GM21381 (cell line): ENCODE measurements at regions not wholly inside any gene's neighbourhood (a gene's known extent, or its start where the extent isn't known, plus 50 kb on each side); places are given as distances from the start of the nearest gene placed in this dataset.

ENCODE experiments used
- ATAC-seq: cut with Tn5 transposase; IDR thresholded peaks from one replicate; pipeline ENCODE4 v1.9.1; 2021; ENCODE audit warnings: mild to moderate bottlenecking, moderate library complexity; ENCODE audit not compliant: unreplicated experiment

DNA sequence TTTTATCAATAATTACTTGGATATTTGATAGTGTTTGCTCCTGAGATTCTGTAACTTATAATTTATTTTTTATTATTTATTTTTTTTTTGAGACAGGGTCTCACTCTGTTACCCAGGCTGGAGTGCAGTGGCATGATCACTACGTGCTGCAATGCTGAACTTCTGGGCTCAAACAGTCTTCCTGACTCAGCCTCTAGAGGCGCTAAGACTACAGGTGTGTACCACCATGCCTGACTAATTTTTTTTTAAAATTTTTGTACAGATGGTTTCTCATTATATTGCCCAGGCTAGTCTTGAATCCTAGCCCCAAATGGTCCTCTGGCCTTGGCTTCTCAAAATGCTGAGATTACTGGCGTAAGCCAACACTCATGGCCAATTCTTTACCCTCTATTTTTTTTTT lies 845.5 kb upstream of the ADGRL4 start:
- ATAC-seq = no peak

DNA sequence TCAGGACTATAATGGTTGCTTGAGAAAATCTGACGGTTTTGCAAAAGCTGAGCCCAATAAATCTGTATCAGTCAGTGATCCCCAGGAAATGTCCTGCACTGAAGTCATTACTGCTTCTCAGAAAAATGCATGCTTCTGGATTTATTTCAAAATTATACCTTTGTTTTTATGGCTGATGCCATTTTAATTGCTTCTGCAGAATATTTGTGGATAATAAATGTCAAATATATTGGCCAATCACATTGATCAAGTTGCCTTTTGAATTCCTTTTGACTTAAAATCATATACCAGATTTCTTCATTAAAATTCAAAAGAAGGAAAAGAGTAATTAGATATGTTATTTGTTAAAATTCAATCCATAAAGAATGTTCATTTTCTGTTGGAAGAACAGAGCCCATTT lies 842.9 kb upstream of the ADGRL4 start:
- no peak for ATAC-seq

DNA sequence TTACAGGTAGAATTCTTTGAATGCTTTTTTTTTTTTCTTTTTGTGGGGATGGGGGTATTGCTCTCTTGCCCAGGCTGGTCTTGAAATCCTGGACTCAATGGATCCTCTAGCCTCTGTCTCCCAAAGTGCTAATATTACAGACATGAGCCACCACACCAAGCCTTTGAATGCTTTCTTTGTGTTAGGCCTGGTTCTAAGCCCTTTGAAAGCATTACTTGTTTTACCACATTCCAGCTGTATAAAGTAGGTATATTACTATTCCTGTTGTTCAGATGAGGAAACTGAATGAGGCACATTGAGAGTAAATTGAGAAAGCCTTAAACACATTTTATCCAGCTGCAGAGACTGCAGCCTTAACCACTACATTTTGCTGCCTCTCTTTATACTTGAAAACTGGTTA lies 841.8 kb upstream of the ADGRL4 start:
- ATAC-seq = no peak

DNA sequence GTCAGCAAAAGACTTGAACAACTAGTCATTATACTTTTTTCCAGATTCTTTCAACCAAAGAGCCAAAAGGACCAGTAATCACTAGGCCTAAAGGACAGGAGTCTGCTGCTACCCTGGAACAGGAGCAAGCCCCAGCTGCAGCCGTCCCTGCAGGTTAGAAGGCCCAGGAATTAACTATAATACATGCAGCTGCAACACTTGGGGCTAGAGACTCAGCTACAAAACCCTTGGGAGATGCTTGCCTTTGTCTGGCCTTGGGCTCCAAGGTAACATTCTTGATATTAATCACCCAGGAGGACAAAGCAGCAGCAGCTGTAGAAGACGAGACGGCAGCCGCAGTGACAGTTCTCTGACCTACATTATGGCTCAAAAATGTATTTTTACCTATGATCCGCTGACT lies 841.2 kb upstream of the ADGRL4 start:
- ATAC-seq = no peak

DNA sequence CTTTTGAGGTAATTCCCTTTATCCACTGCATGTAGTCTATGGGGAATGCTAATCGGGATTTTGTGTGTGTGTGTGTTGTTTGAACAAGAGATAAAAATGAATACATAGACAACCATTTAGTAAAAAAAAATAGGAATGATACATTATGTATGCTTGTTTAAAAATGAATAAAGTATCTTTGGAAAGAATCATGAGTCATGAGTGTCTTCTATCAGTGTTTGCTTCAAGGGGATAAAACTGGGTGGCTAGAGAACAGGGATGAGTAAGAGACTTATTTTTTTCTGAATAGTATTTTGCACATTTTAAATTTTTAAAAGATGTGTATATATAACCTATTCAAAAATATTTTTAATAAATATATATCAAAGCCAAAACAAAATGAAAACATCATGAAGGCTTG lies 839.4 kb upstream of the ADGRL4 start:
- ATAC-seq = no peak

DNA sequence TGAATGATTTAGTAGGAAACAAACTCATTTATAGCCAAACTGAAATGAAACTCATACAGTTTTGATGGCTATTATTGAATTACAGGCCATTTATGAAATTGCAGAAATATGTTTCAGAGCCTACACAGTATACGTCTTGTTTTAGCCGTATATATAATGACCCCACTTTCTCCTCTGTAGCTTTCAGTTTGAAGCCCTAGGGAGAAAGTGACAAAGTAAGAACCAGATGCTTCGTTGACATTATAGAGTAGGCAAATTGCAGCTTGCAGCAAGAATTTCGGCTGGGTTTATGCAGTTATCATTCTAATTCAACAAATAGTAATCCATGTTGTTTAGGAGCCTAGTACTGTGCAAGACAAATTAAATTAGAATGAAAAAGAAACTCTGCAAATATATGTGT lies 836.3 kb upstream of the ADGRL4 start:
- no peak for ATAC-seq

DNA sequence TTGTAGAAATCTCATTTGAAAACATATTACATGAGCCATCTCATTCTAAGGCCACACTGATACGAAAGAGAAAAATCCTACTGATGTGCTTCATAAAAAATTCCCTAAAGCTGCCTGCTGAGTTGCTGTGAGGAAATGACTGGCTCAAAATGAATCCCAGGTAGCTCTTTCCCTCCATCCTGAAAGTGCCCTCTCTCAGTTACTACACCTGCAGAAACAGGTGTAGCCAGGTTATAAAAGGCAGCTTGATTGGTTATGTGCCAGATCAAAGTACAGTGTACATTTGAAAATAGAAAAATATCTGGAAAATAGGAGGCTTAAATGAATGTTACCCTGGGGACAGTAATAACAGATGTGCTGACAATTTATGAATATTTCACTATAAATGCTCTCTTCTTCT lies 833.4 kb upstream of the ADGRL4 start:
- ATAC-seq = no peak

DNA sequence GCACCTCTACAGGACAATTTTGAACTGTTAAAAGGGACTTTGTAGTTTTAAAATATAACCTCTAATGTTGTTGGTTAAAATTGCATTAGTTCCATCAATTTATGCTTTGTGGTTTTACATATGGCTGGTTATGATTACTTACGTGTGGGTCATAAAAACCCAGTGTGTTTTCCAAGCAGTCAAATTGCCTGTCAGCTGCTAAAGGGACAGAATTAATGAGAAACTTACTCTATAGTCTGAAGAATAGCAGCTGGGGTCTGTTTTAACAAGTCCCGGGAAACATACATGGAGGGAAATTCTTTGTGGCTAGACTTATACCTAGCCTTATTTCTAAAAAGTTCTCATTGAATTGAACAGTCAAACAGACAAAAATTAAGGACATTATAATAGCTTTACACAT lies 820.9 kb upstream of the ADGRL4 start:
- no peak for ATAC-seq

DNA sequence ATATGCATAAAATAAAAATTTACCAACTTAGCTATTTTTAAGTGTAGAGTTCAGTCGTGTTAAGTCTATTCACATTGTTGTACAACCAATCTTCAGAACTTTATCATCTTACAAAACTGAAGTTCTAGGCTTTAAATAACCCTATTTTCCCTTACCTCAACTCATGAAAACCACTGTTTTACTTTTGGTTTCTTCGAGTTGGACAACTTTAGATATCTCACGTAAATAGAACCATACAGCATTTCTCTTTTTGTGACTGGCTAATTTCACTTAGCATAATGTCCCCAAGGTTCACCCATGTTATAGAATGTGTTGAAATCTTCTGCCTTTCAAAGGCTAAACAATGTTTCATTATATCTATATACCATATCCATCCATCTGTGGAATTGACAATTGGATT lies 819.0 kb upstream of the ADGRL4 start:
- no peak for ATAC-seq

DNA sequence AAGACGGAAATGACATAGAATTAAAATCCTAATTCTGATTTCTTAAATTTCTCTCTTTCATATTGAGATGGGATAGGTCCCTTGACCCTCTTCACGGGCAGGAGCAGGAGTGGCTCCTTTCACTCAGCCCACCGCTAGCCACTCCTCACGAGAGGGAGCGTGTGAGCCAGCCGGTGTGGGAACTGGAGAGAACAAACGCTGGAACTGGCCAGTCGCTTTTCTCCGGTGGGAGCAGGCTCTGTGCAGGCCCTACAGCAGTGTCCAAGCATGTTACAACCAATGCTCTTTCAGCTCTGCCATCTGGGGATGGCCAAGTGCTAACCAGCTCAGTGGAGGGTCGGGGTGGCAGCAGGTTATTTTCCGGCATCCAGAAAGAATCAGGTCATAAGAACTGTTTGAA lies 815.5 kb upstream of the ADGRL4 start:
- no peak for ATAC-seq

DNA sequence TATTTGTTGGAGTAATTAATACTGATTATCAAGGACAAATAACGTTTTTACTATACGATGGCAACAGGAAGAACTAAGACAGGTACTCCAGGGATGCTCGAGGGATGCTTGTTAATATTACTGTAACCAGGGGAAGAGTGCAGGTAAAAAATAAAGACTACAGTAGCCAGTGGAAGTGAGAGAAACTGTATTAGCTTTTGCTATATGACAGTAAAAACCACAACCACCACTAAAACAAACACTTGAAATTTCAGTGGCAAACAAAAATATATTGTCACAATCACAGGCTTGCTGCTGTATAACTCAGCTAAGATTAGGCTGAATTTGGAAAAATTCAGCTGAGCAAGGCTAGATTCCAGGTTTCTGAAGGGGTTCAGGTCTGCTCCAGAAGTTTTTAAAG lies 812.6 kb upstream of the ADGRL4 start:
- peak; percentile 46 for ATAC-seq

DNA sequence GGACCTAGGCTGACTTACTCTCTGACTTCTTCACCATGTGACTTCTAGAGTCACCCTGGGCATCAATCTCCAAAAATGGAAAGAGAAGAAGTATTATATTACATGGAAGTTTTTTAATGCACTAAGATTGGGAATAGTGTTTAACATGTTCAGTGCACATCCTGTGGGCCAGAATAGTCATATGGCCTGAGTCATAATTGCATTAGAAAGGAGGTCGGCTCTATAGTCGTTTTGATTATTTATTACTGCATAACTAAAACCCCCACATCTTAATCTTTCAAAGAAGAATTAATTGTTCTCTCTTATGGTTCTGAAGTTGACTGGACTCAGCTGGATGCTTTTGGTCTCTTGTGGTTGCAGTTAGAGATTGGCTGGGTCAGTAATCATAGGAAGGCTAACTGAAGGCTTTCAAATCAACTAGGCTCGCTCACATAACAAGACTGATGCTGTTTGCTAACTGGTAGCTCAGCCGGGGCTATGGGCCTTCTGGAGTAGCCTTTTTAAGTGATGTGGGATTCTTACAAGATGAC lies 810.6 kb upstream of the ADGRL4 start:
- no peak for ATAC-seq

DNA sequence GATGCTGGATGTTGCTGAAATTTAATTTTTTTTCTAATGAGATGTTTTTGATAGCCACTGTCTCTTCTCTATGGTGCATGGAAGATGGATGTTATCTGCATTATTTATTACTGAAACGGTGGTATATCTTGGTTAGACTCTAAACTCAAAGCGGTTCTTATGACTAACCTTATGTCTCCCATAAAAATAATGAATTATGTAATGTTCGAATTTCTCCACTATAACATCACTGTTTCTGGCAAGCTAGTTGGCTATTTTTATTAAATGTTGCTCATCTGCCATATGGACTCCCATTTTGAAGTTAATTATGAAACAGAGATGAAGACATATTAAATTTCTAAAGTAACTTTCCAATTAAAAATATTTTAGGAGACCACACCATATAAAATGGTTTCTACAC lies 808.6 kb upstream of the ADGRL4 start:
- no peak for ATAC-seq

DNA sequence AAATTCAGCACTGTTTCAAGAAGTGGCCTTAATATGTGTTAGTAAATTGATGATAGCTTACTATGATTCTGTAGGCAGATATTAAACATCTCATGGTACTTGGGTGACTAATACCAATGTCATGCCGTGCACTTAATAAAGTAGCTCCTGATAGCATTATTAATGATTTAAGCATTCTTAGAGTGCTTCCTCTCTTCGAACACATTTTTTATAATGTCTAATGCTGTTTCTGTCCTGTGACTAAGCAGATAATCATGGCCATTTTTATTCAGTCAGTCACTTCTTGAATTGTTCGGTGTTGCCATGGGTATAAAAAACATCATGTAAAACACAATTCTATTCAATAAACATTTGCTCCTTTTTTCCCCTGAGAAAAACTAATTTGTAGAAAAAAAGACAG lies 804.6 kb upstream of the ADGRL4 start:
- no peak for ATAC-seq

DNA sequence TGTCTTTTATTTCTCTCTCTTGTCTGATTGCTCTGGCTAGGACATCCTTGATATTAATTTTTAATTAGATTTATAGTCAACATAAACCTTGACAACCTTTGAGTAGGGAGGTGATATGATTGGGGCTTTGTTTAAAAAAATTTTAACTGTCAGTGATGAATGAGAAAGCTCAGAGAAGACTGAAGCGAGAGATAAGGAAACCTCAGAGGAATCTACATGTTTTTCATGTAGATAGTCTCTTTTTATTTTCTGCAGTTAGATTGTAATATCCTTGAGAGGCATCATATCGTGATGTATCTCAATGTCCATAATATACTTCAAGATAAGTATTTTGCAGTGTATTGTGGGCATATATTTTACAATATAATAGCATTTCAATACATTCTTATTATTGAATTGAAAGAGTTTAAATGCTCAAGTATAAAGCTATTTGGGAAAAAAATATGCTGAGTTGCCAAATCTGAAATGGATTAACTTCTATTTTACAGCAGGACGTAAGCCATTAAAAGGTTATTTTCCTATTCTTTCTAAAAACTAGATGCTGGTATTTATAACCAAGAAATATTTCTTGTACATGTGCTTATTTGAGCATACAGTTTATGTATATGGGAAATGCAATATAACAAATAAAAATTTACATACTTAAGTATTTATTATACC lies 802.4 kb upstream of the ADGRL4 start:
- no peak for ATAC-seq

DNA sequence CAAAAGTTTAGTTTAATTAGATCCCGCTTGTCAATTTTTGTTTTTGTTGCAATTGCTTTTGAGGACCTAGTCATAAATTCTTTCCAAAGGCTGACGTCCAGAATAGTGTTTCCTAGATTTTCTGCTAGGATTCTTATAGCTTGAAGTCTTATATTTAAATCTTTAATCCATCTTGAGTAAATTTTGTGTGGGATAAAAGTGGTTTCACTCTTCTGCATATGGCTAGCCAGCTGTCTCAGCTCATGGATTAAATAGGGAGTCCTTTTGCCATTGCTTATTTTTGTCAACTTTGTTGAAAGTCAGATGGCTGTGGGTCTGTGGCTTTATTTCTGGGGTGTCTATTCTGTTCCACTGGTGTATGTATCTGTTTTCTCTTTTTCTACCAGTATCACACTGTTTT lies 801.3 kb upstream of the ADGRL4 start:
- ATAC-seq = no peak

DNA sequence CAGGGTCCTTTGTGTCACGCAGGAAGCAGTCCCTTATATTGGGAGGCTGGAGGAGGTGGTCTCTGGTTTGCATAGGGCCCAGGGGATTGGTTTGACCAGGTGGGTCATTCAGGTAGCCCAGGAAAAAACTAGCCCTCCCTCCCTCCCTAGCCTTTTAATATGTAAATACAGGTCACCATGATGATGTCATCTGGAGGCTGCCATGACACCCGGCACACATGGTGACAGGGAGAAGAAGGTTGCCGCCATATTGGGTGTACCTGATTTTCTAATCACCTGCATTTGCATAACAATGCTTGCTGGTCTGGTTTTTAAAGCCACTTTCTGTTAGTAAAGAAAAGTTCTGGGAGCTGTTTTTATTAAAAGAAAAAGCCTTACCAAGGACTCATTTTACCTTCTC lies 791.0 kb upstream of the ADGRL4 start:
- no peak for ATAC-seq

DNA sequence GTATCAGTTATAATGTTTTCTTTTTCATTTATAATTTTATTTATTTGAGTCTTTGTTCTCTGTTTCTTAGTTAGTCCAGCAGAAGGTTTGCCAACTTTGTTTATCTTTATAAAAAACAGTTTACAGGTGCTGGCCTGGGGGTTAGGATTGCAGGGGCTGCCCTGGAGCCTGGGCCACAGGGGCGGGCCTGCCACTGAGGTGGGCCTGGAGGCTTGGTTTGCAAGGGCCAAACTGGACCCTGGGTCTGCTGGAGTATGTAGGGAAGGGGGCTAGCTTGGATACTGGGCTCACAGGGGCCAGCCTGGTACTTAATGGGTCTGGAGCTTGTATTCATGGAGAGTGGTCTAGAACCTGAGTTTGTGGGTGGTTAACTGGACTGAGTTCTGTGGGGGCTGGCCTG lies 789.9 kb upstream of the ADGRL4 start:
- ATAC-seq = no peak

DNA sequence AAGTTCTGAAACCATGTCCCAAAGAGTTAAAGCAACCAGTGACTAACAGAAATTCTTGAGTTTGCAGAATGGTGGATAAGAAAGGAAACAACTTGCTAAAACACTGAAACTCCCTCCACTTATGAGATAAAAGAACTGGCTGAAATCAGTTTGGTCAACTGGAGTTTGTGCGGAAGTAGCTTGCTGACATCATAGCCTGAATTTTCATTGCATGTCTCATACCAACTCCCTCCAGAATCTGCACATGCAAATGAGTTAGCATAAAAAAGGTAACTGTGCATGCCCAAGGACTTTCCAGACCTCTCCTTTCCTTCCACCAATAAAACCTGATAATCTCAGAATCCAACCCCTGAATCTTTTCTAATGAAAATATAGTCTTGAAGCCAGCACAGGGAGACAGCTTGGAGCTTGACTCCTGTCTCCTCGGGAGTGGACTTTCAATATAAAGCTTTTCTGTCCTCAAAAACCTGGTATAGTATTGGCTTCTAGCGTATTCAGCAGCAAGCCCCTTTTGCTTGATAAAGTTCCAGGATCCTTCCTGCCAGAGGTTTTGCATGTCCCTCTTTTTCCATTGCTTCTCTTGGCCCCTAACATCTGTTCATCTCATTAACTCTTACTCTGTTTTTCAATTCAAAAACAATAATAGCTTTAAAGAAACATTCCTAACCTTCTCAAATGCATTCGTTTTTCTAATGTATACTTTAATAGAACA lies 785.8 kb upstream of the ADGRL4 start:
- ATAC-seq = no peak

DNA sequence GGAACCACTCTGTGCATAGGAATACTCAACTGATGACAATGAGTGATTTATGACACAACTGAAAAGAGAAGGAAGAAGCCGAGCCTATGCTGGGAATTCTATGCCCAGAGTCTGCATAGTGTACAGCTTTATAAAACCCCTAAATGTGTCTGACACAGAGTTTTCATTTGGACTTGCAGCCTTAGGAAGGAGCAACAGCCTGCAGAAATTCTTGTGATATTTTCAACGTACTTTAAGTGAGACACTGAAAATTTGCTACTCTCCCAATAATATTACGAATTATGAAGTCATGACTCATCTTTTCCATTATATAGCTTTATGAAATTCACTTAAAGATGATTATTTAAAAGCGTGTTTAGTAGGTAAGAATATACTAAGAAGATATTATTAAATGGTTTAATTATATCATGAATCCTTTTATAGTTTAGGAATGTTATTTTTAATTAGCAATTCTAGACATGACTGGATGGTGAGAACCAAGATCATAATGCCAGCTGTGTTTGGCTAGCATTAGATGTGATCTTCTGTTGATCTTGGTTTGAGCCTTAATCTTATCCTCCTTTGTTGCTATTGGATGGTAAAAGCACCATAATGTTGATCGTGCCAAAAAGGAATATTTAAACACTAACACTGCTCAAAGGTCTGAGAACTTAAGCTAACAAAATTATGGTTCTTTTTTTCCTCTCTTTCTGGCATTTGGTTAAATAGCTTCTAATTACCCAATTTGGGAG lies 785.1 kb upstream of the ADGRL4 start:
- no peak for ATAC-seq

DNA sequence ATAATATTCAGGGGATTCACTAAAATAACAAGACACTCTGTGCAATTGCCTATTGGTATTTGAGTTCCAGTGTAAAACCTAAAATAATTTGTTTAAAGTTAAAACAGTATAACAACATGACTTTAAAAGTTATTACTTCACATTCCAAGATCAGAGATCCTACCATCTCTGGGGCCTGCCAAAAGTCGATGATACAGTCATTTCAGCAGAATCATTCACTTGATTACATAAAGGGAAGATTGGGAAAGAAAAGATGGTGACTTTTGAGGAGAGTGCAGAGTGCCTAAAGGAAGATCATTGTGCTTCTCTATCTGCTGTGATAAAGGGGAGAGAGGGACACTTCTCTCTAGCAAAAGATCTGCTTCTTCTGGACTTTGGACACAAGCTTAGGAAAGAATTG lies 784.4 kb upstream of the ADGRL4 start:
- no peak for ATAC-seq

DNA sequence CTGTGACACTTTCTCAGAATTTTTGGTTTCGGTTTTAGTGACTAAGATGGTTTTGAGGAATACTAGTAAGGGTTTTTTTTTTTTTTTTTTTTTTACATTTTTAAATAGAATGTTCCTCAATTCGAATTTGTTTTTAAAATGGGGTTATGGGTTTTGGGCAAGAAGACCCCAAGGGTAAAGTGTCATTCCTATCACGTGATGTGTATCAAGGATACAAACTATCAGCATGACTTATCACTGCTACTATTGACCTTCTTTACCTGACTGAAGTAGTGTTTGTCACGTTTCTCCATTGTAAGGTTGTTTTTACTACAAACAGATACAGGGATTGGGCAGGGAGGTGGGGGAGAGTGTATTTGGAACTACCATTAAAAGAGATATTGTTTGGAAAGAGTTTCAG lies 781.1 kb upstream of the ADGRL4 start:
- ATAC-seq = no peak
